Gastroesophageal sphincter (tissue), 3 donors: ENCODE measurements at regions not wholly inside any gene's neighbourhood (a gene's known extent, or its start where the extent isn't known, plus 50 kb on each side); places are given as distances from the start of the nearest gene placed in this dataset.

ENCODE experiments used
- CTCF ChIP-seq, 4 experiments: fragments of 200-600 bp in 2 of 4; fragments of 450-650 bp in 2 of 4; sonication (generic) in 1 of 4; IDR thresholded peaks; one replicate each; pipeline ENCODE4 v1.5.1; 2017 to 2019; ENCODE audit warnings: antibody characterized with exemption in 4 of 4, mild to moderate bottlenecking in 2 of 4, moderate library complexity in 2 of 4
- EP300 ChIP-seq: sonication (generic); formaldehyde crosslinking; IDR thresholded peaks from one replicate; pipeline ENCODE4 v1.6.1; 2017; ENCODE audit warnings: antibody characterized with exemption, mild to moderate bottlenecking
- POLR2A ChIP-seq, 2 donors: fragments of 450-650 bp; IDR thresholded peaks; one replicate each; pipeline ENCODE4 v1.6.1; 2017; ENCODE audit warnings: antibody characterized with exemption in 2 of 2, mild to moderate bottlenecking in 2 of 2, moderate library complexity in 1 of 2
- POLR2AphosphoS5 ChIP-seq: sonication (generic); formaldehyde crosslinking; IDR thresholded peaks from one replicate; pipeline ENCODE4 v1.6.1; 2017; ENCODE audit warnings: antibody characterized with exemption

DNA sequence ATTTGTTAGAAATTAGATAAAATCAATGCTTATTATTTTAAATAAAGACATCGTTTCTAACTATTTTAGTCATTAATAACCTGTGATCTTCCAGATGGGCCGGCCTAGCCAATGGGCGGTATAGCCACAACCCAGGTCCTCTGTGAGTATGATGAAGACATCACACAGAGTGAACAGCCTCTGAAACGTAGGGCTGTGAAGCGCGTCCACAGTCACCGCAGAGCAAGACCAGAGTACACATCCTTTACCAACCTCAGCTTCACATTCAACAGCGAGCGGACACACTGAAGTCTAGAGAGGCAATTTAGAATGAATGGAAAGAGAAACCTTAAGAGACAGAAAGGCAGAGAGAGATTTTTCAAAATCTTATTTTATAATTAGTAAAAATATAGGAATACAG lies 125.0 kb upstream of the RPS6KA2 start:
- no peak for TF ChIP-seq EP300
- no peak for TF ChIP-seq CTCF (IDR thresholded peaks at IDR 0.05)
- no peak for TF ChIP-seq POLR2A (IDR thresholded peaks at IDR 0.05)
- no peak for TF ChIP-seq POLR2AphosphoS5
